PFSK-1 (cell line): ENCODE measurements at regions not wholly inside any gene's neighbourhood (a gene's known extent, or its start where the extent isn't known, plus 50 kb on each side); places are given as distances from the start of the nearest gene placed in this dataset.

Experiments
- FOXP2 ChIP-seq: optimal IDR thresholded peaks from 2 replicates; pipeline ENCODE3; 2011; ENCODE audit warnings: borderline replicate concordance, control low read depth, inconsistent platforms; ENCODE audit not compliant: insufficient read depth; ENCODE audit errors: extremely low read length, extremely low read depth
- POLR2AphosphoS5 ChIP-seq: IDR thresholded peaks from 2 replicates; pipeline ENCODE4 v1.6.1; 2012; ENCODE audit warnings: low read depth, mild to moderate bottlenecking, control low read depth, low read length, moderate library complexity
- SIN3A ChIP-seq: IDR thresholded peaks from 2 replicates; pipeline ENCODE4 v1.6.1; 2012; ENCODE audit warnings: mild to moderate bottlenecking, low read length, moderate library complexity, borderline replicate concordance; ENCODE audit not compliant: insufficient read depth
- TAF1 ChIP-seq: IDR thresholded peaks from 2 replicates; pipeline ENCODE4 v1.6.1; 2012; ENCODE audit warnings: low read length, control low read depth, borderline replicate concordance; ENCODE audit not compliant: insufficient read depth
- TF ChIP-seq, protein P1 (sequence below), 2 experiments: IDR thresholded peaks; 2 replicates each; pipeline versions ENCODE4 v1.6.1 to v1.8.0; 2011 to 2012; ENCODE audit warnings: low read depth in 2 of 2, low read length in 2 of 2, control low read depth in 1 of 2, inconsistent platforms in 1 of 2, mild to moderate bottlenecking in 1 of 2, moderate library complexity in 1 of 2; ENCODE audit not compliant: insufficient read depth in 1 of 2

DNA sequence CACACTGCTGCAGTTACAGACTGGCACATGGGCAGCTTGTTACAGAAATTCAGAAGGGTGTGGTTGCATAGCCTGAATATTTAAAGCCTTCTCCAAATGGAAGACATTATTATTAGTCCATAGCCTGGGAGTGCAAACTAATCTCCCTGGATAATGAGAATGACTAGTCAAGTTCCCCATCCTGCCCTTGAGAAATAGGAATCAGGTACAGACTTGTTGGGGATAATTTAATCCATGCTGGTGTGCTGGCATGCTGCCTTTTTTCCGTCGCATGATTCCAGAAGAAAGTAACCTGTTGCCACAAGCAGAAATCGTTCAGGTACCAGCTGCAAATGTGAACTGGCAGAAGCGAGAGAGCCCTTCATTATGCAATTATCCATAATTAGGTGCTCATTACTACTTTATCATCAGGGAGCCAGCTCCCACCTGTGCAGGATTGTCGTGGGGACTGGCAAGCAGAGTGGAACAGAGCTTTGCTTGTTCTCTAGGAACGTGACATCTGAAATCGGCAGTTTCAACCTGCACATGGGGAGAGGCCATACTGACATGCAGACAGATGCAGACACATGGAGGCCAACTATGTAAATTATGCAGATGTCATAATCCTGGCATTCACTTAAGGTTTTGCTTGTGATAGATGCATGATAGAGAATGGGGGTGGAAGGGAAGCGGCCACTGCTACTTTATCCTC is 419.4 kb downstream of the PMP22 start:
- no peak for TF ChIP-seq SIN3A
- no peak for TF ChIP-seq TAF1
- TF ChIP-seq, protein P1, sequence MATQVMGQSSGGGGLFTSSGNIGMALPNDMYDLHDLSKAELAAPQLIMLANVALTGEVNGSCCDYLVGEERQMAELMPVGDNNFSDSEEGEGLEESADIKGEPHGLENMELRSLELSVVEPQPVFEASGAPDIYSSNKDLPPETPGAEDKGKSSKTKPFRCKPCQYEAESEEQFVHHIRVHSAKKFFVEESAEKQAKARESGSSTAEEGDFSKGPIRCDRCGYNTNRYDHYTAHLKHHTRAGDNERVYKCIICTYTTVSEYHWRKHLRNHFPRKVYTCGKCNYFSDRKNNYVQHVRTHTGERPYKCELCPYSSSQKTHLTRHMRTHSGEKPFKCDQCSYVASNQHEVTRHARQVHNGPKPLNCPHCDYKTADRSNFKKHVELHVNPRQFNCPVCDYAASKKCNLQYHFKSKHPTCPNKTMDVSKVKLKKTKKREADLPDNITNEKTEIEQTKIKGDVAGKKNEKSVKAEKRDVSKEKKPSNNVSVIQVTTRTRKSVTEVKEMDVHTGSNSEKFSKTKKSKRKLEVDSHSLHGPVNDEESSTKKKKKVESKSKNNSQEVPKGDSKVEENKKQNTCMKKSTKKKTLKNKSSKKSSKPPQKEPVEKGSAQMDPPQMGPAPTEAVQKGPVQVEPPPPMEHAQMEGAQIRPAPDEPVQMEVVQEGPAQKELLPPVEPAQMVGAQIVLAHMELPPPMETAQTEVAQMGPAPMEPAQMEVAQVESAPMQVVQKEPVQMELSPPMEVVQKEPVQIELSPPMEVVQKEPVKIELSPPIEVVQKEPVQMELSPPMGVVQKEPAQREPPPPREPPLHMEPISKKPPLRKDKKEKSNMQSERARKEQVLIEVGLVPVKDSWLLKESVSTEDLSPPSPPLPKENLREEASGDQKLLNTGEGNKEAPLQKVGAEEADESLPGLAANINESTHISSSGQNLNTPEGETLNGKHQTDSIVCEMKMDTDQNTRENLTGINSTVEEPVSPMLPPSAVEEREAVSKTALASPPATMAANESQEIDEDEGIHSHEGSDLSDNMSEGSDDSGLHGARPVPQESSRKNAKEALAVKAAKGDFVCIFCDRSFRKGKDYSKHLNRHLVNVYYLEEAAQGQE (IDR thresholded peaks at IDR 0.05; ENCODE audit: insufficient read depth in 1 of 2, low read depth in 2 of 2, low read length in 2 of 2): no peak
- no peak for TF ChIP-seq POLR2AphosphoS5
- TF ChIP-seq FOXP2: no peak

DNA sequence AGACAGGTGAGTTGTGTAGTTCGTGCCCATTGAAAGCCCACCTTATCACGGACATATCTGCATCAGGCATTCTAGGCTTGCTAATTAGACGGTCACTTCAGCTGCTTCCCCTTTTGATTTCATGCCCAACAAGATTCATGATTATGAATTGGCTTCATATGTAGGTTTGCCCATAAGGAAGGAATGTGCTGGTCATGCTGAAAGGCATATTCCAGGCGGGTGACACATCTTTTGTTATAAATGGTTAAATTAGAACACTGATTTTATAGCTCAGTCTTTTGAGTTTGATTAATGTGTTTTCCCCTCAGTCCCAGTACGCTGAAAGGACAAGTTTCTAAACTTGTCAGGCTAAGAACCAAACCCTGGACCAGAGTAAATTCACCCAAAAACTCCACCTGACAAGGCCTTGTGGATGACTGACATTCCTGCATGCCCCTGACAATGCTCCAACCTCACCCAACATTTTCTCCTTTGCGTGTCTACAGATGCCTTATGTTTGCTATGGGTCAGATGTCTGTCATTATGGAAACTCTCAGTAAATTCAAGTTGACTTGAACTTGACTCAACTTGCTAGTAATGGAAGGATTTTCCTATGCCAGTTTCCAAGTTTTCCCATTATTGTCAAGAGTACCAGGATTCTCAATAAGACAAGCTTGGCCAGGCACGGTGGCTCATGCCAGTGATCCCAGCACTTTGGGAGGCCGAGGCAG is 421.9 kb downstream of the PMP22 start:
- TF ChIP-seq, protein P1 (IDR thresholded peaks at IDR 0.05; ENCODE audit: insufficient read depth in 1 of 2, low read depth in 2 of 2, low read length in 2 of 2): no peak
- TF ChIP-seq FOXP2 (no peak), TAF1 (no peak), SIN3A (no peak), POLR2AphosphoS5 (no peak)

DNA sequence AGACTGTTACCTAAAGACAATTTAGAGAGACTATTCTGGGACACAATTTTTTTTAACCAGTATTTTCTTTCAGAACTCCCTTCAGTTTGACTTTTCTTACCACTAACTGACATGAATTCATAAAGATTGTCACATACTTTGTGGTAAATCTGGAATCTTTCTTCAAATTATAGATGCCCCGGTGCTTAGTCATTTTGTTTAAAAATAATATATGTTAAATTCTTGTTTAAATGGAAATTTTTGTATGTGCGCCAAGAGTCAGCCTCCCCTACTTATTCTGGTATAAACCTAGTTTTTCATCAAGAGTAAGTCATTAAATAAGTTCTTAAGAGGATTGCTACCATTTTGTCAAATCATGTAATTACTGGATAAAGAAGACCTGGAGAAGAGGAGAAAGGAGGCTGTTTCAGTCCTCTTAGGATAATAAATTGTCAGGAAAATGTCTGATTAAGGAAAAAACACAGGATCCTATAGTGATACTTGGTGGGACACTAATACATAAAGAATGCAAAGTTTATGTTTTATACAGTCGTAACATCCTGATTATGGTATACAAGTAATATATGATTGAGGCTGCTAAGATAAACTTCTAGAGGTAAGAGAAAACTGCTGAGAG is 424.4 kb downstream of the PMP22 start:
- TF ChIP-seq, protein P1 (IDR thresholded peaks at IDR 0.05; ENCODE audit: insufficient read depth in 1 of 2, low read depth in 2 of 2, low read length in 2 of 2): no peak
- TF ChIP-seq TAF1 (no peak), FOXP2 (no peak), SIN3A (no peak), POLR2AphosphoS5 (no peak)

DNA sequence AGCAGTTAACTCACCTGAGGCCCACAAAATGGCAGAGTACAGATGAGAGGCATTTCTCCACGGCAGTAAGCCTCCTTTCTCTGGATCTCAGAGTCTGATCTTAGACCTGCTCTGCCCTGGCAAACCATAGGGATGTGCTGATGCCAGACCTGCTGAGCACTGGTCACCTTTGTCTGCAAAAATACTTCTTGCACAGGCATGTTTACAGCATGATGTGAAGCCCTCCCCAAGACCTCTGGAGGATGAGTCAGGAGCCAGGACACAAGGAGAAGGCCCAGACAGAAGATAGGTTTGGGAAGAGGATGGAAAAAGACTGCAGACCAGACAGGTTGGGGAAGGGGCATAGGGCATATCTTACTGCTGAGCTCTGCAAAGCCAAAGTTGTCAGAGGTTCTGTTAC is 426.6 kb downstream of the PMP22 start:
- TF ChIP-seq POLR2AphosphoS5 (no peak), FOXP2 (no peak), SIN3A (no peak), TAF1 (no peak)
- TF ChIP-seq, protein P1 (IDR thresholded peaks at IDR 0.05; ENCODE audit: insufficient read depth in 1 of 2, low read depth in 2 of 2, low read length in 2 of 2): no peak
